ENCODE measurements at regions not wholly inside any gene's neighbourhood (a gene's known extent, or its start where the extent isn't known, plus 50 kb on each side); places are given as distances from the start of the nearest gene placed in this dataset.

- Histone ChIP-seq H3K9me3 (ENCODE audit: insufficient read depth, low read depth, low read length) (no peaks in the 10 kb centered on the region; the same call in 1 of the 2 replicates), H3K9ac (ENCODE audit: low read depth, low read length, poor library complexity, severe bottlenecking) (no peak overlapping the region), H3K4me2 (ENCODE audit: low read depth, low read length, poor library complexity, severe bottlenecking) (no peak overlapping the region), H3K36me3 (ENCODE audit: insufficient read depth, low read length) (no peaks in the 10 kb centered on the region), H3K27me3 (ENCODE audit: insufficient read depth, low read length, poor library complexity, severe bottlenecking) (no peaks in the 10 kb centered on the region), H4K20me1 (ENCODE audit: insufficient read depth, low read length, poor library complexity, severe bottlenecking) (no peaks in the 10 kb centered on the region), H3K9me2 (replicated peaks; ENCODE audit: low read depth, low read length) (no peaks in the 10 kb centered on the region), H3K79me2 (ENCODE audit: insufficient read depth, low read length) (no peaks in the 10 kb centered on the region), H3K4me3 (ENCODE audit: low read length, poor library complexity, severe bottlenecking) (no peak overlapping the region), H2AFZ (ENCODE audit: low read length) (no peak overlapping the region), H3K4me1 (ENCODE audit: insufficient read depth, low read length, poor library complexity, severe bottlenecking) (no peaks in the 10 kb centered on the region), H3F3A (ENCODE audit: low read depth) (no peaks in the 10 kb centered on the region)
- TF ChIP-seq CTCF (conservative IDR thresholded peaks at IDR 0.05; ENCODE audit: low read length) (no peak), EZH2phosphoT487 (IDR thresholded peaks at IDR 0.05; ENCODE audit: borderline replicate concordance) (no peak)
Observed at GRCh38 chr5:179420476-179420875, 75.2 kb upstream of the ADAMTS2 start.

GRCh38 chr5:179418972-179419371, 73.7 kb upstream of the ADAMTS2 start:
- no peak overlapping the region for H3K4me2 ChIP-seq (ENCODE audit: low read depth, low read length, poor library complexity, severe bottlenecking)
- H3K9ac ChIP-seq (ENCODE audit: low read depth, low read length, poor library complexity, severe bottlenecking): no peak overlapping the region
- no peak overlapping the region for H3K4me3 ChIP-seq (ENCODE audit: low read length, poor library complexity, severe bottlenecking)
- no peaks in the 10 kb centered on the region for H3K9me2 ChIP-seq (replicated peaks; ENCODE audit: low read depth, low read length)
- H4K20me1 ChIP-seq (ENCODE audit: insufficient read depth, low read length, poor library complexity, severe bottlenecking): no peaks in the 10 kb centered on the region
- H2AFZ ChIP-seq (ENCODE audit: low read length): no peak overlapping the region
- no peaks in the 10 kb centered on the region; the same call in 1 of the 2 replicates for H3K9me3 ChIP-seq (ENCODE audit: insufficient read depth, low read depth, low read length)
- H3K36me3 ChIP-seq (ENCODE audit: insufficient read depth, low read length): no peaks in the 10 kb centered on the region
- no peaks in the 10 kb centered on the region for H3K27me3 ChIP-seq (ENCODE audit: insufficient read depth, low read length, poor library complexity, severe bottlenecking)
- no peaks in the 10 kb centered on the region for H3K4me1 ChIP-seq (ENCODE audit: insufficient read depth, low read length, poor library complexity, severe bottlenecking)
- H3F3A ChIP-seq (ENCODE audit: low read depth): no peaks in the 10 kb centered on the region
- no peaks in the 10 kb centered on the region for H3K79me2 ChIP-seq (ENCODE audit: insufficient read depth, low read length)
- TF ChIP-seq CTCF (conservative IDR thresholded peaks at IDR 0.05; ENCODE audit: low read length) (no peak), EZH2phosphoT487 (IDR thresholded peaks at IDR 0.05; ENCODE audit: borderline replicate concordance) (no peak)

- Histone ChIP-seq H3K4me3 (ENCODE audit: low read length, poor library complexity, severe bottlenecking) (no peak overlapping the region), H3K4me2 (ENCODE audit: low read depth, low read length, poor library complexity, severe bottlenecking) (no peak overlapping the region), H3K4me1 (ENCODE audit: insufficient read depth, low read length, poor library complexity, severe bottlenecking) (no peaks in the 10 kb centered on the region), H4K20me1 (ENCODE audit: insufficient read depth, low read length, poor library complexity, severe bottlenecking) (no peaks in the 10 kb centered on the region), H2AFZ (ENCODE audit: low read length) (no peak overlapping the region), H3K9me3 (ENCODE audit: insufficient read depth, low read depth, low read length) (no peaks in the 10 kb centered on the region; the same call in 1 of the 2 replicates), H3K79me2 (ENCODE audit: insufficient read depth, low read length) (no peaks in the 10 kb centered on the region), H3K27me3 (ENCODE audit: insufficient read depth, low read length, poor library complexity, severe bottlenecking) (no peaks in the 10 kb centered on the region), H3K9me2 (replicated peaks; ENCODE audit: low read depth, low read length) (no peaks in the 10 kb centered on the region), H3F3A (ENCODE audit: low read depth) (no peaks in the 10 kb centered on the region), H3K9ac (ENCODE audit: low read depth, low read length, poor library complexity, severe bottlenecking) (no peak overlapping the region), H3K36me3 (ENCODE audit: insufficient read depth, low read length) (no peaks in the 10 kb centered on the region)
- no peak for TF ChIP-seq EZH2phosphoT487 (IDR thresholded peaks at IDR 0.05; ENCODE audit: borderline replicate concordance)
- TF ChIP-seq CTCF (conservative IDR thresholded peaks at IDR 0.05; ENCODE audit: low read length): no peak
Observed at GRCh38 chr5:179417696-179418095, 72.4 kb upstream of the ADAMTS2 start.
